Left kidney (tissue), 1 donor: ENCODE measurements at regions not wholly inside any gene's neighbourhood (a gene's known extent, or its start where the extent isn't known, plus 50 kb on each side); places are given as distances from the start of the nearest gene placed in this dataset.

ENCODE experiments used
- DNase-seq: peaks from one replicate; pipeline ENCODE4 v3.0.0-alpha.2; 2013

DNA sequence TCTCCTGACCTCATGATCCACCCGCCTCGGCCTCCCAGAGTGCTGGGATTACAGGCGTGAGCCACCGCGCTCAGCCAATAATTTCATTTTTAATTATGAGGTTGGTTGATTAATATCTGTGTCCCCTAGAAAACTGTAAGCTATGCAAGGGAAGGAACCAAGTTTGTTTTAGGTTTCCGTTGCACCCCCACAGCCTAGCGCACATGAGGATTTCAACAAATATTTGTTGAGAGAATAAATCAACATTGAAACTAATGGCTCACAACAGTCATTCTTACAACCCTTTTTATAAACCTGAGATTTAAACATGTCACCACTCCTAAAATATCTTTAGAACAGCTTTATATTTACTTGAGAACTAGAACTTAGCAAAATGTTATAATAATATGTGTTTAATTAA, 114.0 kb upstream of the CARMIL1 start:
- DNase-seq: no peak

DNA sequence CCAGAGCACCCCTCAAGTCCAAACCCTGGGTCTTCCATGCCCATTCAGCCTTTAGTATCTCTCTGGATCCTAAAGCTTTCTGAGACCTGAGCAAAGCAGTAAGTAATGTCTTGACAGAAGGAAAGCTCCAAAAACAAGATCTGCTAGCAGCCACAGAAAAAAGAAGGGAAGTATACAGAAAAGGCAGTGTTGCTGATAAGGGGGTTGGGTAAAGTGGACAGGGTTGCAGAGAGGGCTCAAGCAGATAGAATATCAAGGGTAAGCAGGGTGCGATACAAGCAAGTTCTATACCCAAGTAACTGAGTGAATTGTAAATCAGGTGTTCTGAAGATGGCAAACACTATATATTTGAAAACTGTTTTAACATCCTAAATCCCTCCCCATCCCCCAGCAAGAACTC, 113.4 kb upstream of the CARMIL1 start:
- no peak for DNase-seq

DNA sequence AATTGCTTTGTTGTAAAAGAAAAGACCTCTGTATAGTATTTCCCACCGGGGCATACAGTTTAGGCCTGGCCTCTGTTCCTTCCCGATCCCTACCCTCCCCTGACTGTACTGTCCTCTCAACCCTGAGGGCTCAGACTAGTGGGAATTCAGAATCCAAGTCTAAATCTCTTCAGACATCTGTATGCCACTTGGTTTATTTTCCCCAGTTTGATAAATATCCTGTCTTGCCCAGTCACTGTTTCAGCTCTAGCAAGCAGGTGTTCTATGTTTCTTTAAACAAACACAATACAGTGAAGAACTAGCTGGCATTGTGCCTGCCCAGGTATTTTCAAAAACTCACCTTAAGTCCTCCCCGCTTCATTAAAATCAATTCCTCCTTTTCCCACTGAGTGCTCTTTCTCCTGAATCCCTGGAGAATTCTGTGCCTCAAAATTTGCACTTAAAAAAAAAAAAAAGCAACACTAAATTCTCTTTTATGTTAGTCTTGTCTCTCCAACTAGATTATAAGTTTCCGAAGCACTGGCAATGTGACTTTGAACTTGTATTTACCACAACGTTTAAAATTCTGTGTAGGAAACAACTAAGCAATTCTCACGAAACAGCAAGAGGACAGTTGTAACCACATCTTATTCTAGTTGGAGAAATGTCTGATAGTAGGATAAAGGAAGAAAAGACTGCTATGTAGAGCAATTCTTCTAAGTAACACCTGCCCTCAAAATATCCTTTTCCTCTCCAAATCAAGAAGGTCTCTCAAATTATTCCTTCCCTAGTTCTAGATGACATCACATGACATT, 112.0 kb upstream of the CARMIL1 start:
- DNase-seq: no peak

DNA sequence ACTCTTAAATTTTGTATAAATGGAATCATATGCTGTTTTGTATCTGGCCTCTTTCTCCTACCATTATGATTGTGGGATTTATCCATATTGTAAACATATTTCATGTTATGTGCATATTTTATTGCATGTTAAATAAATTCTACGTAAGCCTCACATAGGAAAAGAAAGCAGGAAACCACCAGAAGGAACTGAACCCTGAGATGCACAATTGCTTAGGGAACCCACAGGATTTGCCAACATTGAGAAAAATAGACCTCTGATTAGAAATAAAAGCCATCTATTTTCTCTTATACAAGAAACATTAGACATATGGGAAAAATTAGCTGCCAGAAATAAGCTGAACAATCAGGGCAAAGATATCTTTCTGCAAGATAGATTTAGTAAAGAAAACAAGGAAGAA, 111.2 kb upstream of the CARMIL1 start:
- no peak for DNase-seq

DNA sequence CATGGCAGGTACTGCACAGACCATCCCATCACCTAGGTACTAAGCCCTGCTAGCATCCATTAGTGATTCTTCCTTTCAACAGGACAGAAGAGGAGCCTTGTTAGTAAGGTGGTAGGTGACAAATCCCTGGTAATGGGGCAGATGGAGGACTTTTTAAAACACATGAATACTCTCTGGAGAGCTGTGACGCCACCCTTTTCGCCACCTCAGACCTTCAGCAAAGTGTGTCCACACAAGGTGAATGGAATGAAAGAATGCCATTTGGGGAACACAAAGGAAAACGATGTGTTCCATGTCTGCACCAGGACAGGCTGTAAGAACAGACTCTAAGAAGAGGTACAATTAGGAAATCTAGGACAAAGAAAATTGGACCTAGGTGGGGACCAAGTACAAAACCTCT, 110.5 kb upstream of the CARMIL1 start:
- DNase-seq: no peak

DNA sequence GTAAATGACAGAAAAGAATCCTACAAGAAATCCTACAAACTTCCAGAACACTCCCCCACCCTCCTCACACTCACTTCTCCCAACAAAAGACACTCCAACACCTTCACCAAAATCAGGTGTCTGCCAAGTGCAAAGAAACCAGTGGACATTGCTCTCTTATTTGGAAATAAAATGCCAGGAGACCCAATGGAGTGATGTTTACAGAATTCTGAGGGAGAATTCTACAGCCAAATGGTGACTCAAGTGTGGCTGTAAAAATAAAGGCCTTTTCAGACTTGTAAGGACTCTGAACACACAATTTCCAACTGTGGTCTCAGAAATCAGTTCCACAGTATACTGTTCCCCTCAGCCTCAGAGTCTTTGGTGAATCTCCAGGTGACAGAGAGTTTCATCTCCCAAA, 109.6 kb upstream of the CARMIL1 start:
- no peak for DNase-seq

DNA sequence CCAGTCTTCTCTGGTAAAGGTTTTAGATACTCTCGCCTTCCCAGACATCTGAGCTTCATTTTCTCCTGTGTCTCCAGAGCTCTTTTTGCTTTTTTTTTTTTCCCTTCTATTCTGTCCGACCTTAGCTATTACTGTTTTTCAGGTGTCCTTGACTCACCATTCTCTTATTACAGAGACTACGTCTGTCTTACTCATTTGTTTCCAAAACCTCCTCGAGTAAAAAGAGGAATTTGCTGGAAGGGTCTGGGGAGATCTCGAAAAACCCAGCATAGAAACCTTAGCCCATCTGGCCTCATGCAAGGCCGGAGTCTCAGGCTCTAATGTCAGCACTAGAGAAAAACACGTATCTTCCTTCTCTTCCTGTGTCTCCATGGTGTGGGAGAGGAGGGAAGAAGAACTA, 109.2 kb upstream of the CARMIL1 start:
- DNase-seq: no peak

DNA sequence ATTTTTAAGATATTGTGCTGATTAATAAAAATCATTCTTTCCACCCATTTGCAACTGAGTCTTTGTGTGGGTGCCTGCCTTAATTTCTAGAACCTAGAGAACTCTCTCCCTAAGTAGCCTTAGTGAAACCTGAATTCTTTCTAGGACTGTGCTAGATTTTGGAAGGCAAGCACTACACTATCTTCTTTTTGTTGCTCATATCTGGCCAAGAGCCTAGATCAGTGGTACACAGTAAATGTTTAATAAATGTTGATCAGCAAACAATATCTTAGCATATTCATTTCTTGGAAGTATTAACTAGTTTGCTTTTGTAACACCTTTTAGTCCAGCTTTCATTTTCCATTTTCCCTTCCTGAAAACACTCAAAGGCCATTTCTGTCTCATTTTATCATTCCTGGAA, 108.5 kb upstream of the CARMIL1 start:
- no peak for DNase-seq

DNA sequence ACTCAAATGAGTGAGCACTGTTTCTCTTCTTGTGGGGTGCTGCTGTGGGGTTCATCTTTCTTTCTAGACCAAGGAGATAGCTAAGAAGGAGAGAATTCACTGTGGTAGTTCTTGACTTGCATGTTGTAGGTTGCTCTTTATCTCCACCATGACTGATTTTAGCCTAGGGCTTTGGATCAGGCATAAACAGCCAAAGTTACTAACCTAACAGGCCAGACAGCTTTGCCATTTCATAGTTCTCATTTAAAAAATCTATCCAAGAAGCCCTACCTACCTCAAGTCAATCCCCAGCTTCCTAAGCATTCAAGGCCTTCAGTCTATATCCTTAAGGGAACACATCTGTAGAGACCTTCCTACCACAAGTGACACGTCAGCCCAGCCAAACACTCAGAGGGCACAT, 107.9 kb upstream of the CARMIL1 start:
- no peak for DNase-seq

DNA sequence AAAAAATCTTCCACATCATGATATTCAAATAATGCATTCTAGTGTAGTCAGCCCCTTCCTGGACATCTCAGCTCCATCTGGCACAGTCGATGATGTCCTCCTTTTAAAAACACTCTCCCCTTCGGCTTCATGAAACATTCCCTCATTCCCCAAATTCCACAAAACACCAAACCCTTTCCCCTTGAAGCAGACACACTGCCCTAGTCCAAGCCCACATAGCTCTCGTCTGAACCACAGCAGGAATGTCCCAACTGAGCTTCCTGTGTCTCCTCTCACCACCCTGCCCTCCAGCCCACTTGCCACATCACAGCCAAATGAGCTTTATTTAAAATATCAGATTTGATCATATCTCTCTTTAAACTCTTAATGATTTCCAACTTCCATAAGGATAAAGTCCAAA, 106.4 kb upstream of the CARMIL1 start:
- DNase-seq: no peak

DNA sequence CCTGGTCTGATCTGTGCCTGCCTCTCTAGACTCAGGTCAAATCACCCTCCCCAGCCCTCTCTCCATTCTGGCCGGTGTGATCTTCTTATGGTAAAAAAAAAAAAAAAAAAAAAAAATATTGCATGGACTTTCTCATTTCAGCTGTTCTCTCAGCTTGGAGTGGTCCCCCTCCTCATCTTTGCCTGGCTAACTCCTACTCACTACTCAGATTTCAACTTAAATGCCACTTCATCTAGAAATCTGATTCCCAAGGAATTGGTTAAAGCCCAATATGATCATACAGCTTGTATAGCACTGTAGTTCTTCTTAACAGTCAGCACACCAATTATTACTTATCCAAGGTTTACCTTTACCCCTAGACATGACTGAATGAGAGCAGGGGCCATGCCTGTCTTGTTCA, 105.9 kb upstream of the CARMIL1 start:
- no peak for DNase-seq

DNA sequence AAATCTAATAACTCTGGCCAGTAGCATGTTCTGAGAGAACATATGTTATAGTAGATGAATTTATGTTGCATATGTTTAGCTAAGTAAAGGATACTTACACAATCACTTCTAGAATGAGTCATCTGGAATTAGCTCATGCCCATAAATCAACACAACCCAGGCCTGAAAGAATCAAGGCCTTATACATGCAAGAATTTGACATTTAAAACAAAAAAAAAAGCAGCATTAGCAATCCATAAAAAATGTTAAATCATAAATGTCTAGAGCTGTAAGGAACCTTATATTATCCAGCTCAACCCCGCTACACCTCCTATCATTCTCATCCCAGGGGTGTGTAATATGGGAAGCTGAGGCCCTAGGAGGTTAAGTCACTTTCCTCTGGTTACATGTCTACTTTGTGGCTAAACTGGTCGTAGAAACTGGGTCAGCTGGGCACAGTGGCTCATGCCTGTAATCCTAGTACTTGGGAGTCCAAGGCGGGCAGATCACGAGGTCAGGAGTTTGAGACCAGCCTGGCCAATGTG, 105.2 kb upstream of the CARMIL1 start:
- no peak for DNase-seq

DNA sequence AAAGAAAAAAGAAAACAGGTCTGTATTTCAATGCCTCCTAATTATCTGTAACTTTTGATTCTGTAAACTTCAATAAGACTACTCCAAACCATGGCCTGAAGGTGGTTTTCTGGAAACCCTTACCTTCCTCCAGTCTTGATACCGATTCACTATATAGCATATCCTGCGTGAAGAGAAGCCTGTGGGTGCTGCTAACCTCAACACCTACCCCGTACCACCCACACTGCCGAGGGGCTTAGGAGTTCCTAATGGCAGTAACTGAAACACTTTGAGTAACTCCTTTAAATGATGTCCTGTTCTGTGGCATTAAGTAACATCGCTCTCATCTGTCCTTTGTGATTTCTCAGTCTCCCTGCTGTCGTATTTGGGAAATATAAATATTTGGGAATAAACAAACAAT, 104.5 kb upstream of the CARMIL1 start:
- no peak for DNase-seq

DNA sequence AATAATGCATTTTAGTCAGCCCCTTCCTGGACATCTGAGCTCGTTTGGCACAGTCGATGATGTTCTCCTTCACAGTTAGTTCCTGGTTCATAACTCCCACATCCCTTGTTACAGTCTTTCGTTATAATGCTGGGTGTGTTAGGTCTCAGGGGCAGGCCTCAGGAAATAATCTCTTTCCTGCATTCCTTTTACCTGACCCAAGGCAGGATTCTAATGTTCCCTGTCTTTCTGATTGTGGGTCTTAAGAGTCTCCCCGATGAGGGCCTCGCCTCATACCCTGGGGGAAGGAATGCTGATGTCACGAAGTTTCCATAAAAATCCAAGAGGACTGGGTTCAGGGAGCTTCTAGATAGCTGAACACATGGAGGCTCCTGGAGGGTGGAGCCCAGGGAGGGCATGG, 104.0 kb upstream of the CARMIL1 start:
- no peak for DNase-seq

DNA sequence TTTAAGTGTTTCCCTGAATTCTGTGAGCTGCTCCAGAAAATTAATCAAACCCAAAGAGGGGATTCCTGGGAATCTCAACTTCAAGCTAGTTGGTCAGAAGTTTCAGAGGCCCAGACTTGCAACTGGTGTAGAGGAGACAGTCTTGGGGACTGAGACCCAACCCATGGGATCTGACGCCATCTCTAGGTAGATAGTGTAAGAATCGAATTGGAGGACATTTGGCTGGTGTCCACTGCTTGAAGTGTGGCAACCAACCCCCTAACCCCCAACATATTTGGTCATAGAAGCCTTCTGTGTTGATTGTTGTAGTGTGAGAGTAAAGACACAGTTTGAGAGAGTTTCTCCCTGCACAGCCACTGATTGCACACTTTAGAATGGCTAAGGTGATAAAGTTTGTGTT, 103.5 kb upstream of the CARMIL1 start:
- no peak for DNase-seq

DNA sequence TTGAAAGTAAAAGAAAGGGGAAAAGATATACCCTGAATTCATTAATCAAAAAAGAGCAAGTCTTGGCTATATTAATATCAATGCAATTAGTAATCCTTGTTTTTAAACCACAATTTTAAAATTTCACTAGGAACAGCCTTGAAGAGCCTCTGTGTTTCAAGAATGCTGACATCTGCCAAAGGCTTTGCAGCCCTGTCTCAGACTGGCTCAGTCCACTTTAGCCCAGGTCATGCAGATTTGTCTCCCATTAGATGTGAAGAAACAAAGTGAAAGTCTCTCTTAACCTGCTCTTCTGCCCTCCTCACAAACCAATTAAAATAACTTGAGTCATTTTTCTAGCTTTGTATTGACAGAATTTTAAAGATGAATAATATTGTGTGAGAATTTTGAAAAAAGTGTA, 102.7 kb upstream of the CARMIL1 start:
- DNase-seq: no peak

DNA sequence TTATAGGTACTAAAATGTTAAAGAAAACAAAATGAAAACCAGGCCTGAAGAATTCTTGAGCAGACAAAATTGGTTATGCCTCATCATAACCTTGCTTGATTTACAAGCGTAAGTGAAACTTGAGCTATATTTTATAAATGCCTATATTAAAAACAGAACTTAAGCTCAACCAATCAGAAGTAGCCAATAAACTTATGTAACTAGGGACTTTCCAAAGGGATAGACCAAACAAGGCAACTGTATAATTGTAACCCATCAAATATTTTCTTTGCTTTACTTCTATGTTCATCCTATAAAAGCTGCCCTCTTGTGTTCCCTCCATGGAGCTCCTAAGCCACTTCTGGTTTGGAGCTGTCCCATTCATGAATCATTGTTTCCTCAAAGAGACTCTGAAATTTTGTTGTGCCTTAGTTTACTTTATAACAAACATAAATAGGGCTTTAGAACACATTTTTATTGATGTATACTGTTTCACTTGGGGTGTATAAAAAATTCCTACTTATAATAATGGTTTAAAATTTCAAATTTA, 101.6 kb upstream of the CARMIL1 start:
- DNase-seq: no peak

DNA sequence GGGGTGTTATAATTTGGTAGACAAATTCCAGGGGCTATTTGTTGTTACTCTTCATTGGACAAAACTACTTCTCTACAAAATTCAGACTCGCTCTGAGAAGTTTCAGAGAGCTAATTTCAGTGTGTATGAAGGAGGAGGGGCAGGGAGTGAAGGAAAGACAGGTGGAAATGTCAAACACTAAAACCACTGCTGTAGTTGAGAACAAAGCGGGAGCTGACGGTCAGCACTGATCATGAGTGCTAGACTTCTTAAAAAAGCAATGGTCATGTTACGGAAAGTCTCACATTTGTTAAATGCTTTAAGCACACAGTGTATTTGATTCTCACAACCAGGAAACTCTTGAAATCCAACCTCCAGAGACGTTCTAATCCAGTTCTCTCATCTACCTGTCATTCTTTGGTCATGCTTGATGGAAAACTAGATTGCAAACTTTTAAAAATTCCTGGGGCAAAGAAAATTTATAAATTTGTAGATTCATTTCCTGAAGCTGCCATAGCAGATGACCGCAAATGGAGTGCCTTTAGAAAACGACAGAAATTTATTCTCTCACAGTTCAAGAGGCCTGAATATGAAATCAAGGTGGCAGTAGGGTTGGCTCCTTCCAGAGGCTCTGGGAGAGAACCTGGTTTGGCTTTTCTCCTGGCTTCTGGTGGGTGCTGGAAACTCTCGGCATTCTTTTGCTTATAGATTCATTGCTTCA, 100.7 kb upstream of the CARMIL1 start:
- no peak for DNase-seq

DNA sequence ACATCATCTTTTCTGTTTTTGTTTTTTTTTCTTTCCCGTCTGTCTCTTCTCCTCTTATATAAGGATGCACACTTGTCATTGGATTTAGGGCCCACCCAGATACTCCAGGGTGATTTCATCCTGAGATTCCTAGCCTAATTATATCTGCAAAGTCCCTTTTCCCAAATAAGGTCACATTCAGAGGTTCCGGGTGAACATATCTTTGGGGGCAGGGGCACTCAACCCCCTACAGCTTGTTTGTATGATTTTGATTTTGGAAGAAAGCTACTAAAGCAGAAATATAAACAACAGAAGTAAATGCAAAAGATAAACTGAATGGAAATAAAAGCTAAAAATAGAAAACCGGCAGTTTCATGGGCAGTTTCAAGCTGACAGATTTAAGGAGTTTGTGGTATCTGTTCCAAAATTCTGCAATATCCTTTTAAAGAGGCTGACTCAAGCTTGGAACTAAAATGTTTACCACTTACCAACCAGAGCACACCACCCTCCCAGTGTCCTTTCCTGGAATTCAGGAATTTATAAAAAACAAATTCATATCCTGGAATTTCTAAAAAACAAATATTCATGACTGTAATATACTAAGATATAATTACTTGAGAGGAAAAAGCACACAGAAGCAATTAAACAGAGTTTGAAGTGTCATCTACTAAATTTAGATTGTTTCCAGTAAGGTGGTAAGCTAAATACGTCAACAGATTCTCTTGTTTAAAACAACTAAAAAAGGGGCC, 100.0 kb upstream of the CARMIL1 start:
- no peak for DNase-seq

DNA sequence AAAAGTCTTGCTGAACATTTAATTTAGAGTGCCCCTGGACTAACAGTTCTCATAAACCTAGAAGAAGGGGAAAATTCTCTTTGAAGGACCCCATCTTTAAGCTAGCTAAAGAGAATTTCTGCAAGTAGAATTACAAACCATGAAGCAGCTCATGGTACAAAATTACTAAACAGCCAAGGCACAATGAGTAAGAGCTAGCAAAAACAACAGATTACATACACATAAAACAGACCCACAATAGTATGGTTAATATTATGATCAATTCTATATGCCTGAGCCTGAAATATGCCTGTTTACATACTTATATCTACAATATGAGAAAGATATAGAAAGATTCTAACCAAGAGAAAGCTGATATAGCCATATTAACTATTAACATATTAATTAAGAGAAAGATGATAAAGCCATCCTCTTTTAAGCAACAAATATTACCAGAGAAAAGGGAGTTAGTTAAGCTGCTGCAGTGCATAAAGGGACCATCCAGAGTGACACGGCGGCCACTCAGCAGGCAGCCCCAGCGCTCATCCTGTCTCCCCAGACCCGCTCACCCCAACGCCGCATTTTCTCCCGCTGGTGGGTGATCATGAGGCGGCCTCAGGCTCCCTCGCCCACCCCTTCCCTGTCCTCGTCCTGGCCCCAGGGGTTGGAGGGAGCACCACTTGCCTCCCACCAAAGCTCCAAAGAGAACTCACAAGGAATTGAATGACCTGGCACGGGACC, 98.4 kb upstream of the CARMIL1 start:
- DNase-seq: no peak

DNA sequence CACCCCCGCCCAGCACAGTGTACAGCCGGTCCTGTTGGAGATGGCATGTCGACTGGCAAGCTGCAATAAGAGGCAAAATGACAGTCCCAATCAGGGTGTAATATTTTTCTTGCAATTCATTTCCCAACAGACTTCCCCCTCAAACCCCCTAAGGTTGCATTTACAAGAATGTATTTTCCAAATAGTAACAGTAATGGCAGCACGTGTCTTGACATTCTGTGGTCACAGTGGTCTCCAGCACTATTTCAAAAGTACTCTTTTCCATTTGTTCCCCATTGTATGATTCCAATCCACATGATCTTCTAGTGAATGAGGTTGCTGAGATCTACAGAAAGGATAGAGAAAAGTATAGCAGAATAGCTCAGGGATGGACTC, 97.8 kb upstream of the CARMIL1 start:
- no peak for DNase-seq

DNA sequence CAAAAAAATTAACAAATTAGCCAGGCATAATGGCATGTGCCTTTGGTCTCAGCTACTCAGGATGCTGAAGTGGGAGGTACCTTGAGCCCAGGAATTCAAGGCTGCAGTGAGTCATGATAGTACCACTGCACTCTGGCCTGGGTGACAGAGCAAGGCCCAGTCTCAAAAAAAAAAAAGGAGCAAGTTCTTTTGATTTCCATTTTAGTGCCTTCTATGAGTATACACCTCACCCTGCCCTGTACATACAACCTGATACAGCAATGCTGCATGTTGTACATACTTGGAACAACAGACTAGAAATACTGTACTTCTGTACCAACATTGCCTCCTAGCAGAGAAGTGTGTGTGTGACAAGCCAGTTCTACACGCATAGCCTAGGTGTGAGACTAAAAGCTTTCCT, 97.3 kb upstream of the CARMIL1 start:
- DNase-seq: no peak
